GM18909 (cell line): ENCODE measurements at regions not wholly inside any gene's neighbourhood (a gene's known extent, or its start where the extent isn't known, plus 50 kb on each side); places are given as distances from the start of the nearest gene placed in this dataset.

ENCODE experiments used
- ATAC-seq: cut with Tn5 transposase; IDR thresholded peaks from one replicate; pipeline ENCODE4 v1.9.1; 2021; ENCODE audit warnings: mild to moderate bottlenecking; ENCODE audit not compliant: unreplicated experiment, poor library complexity

DNA sequence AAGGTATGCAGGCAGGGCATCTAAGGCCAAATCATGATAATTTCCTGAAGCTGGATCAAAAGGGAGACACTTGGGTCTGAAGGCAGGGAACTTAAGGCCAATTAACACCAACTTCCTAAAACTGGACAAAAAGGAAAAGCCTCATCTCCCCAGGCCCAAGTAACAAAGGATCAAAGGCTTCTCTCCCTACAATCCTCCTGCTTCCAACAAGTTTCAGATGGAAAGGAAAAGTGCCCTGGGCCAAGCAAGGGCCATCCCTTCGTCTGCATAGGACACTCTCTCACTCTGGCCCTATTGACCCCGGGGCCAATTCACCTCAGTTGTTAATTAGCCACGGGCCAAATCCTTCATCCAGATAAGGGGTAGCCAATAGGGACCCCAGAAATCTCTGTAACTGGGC is 1335.8 kb upstream of the CDH2 start:
- no peak for ATAC-seq

GRCh38 chr18:29512203-29512602 is 1335.3 kb upstream of the CDH2 start:
- no peak for ATAC-seq

DNA sequence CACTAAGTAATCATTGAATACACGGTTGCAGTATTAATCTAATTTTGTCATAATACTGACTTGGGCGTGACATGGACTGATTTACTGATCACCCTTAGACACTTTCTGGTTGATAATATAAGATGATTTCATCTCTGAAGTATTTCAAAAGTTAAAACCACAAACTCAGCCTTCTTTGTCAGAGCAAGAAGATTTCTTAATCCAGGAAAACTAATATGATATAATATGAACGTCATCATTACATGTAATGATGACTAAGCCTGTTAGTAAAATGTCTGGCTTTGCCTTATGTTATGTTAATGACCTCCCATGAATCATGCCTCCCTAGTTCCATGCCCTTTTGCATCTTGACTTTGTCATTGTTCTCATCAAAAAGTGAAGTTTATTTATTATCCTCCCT is 1325.0 kb upstream of the CDH2 start:
- ATAC-seq = no peak

DNA sequence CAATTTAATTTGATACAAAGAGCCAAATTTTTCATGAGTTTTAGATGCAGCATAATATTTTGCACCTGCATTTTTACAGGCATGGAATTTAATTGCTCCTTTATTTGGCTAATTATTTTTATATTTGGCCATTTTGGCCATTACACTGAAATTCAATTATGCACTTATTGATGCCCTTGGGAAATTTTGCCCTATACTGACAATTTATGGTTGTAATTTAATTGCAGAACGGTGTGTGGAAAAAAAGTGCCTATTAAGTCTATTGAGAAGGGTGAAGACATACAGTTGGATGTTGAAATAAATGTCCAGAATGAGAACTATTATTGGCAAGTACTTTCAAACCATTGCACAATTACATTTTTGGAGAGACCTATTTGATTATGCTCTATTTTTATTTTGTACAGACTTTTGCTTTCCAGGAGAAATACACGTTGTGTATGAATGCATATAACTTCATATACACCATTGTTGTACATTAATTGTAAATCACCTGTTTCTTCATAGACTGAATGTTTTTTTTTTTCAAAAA is 1319.3 kb upstream of the CDH2 start:
- ATAC-seq = no peak

GRCh38 chr18:29494371-29494770 is 1317.4 kb upstream of the CDH2 start:
- no peak for ATAC-seq

DNA sequence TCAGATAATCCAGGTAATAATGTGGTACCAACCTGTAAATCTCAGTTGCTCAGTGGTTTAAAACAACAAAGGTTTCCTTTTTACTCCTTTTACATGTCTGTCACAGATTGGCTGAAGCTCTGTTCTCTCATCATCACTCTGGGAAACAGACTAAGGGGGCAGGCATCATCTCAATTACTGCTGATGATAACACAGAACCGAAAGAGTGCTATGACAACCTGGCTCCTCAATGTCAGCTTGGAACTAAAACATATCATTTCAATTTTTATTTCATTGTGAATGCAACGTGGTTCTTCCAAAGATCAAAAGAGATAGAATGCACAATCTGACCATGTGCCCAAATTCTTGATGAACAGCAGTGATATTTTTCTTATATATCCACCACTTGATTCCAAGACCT is 1315.0 kb upstream of the CDH2 start:
- no peak for ATAC-seq

GRCh38 chr18:29488617-29489016 is 1311.7 kb upstream of the CDH2 start:
- ATAC-seq = no peak

GRCh38 chr18:29465526-29465925 is 1288.6 kb upstream of the CDH2 start:
- no peak for ATAC-seq

GRCh38 chr18:29459972-29460371 is 1283.0 kb upstream of the CDH2 start:
- no peak for ATAC-seq

- no peak for ATAC-seq
Measured at GRCh38 chr18:29457316-29457889, 1280.5 kb upstream of the CDH2 start.

- ATAC-seq = no peak
Measured at GRCh38 chr18:29449424-29449823, 1272.5 kb upstream of the CDH2 start.

DNA sequence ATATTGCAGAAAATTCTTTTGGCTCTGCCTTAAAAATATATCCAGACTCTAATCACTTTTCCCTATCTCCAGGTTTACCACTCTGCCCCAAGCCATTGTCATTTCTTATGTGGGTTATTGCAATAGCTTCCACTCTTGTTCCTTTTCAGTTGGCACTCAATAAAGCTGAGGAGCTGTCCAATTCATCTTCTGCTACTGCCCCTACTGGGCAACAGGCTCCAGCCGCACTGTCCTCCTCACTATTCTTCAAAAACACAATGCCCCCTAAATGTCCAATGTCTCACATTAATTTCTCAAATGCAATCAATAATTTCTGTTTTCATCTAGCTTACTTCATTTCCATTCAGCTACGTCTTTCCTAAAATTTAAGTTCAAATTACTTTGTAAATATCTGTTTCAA is 1262.5 kb upstream of the CDH2 start:
- ATAC-seq = no peak

DNA sequence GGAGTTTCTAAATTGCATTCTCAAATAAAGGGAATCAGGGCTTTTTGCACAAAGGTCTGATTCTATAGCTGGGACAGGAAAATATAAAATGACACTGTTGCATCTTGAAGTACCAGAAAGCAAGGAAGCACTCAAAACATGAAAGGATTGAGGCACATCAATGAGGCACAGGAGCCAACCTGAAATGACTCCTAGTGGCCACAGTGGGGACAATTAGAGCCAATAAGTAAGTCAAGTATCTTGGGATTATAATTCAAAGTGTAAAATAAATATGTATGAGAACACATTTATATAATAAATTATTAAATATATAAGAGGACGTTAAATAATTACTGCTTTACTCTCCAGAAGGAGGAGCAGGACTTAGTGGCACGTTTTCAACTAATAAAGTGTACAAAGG is 1259.5 kb upstream of the CDH2 start:
- no peak for ATAC-seq

DNA sequence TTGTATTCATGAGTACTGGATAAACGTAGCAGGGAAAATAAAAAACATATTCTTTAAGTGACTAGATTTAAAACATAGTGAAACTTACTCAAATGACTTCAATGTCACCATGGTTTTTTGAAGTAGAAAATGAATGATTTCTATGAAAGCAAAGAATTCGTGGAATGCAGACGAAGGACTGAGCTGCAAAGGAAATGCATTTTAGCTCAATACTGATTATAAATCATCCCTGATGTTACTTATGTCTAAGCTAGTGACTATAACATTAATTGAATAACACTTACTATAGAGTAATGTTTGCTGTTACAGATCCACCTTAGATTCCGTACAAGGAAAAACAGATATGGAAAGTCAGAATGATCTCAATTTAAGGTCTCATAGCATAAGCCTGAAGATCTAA is 1257.7 kb upstream of the CDH2 start:
- no peak for ATAC-seq

DNA sequence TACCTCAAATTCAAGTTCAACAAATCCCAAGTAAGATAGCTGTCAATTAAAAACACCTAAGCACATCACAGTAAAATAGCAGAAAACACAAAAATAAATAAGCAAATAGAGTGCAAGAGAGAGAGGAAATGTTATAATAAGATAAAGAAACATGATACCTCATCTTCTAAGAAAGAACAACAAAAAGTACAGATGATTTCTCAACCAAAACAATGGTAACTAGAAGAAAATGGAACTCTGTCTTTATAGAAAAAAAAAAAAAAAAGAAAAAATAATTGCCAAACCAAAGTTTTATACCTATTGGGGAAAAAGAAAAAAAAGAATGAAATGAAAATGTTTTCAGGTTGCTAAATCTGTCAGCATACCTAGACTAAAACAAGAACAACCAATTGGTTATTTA is 1253.5 kb upstream of the CDH2 start:
- no peak for ATAC-seq

- no peak for ATAC-seq
Measured at GRCh38 chr18:29418136-29418535, 1241.2 kb upstream of the CDH2 start.

DNA sequence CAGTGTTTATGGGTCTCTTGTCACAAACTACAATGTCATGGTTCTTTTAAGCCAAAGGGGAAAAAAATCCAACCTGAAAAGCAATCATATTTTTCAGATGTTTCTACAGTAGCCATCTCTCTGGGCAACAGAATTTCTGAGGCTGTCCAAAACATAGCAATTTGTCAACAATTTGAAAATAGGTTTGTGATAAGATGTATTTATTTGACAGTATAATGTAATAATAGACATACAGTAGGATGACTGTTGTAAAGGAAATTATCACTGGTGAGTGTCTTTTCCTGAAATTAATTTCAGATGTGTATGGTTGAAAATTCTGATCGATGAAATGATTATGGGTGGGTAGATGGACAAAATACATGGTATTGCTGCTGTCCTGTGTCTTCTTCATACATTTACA is 1230.1 kb upstream of the CDH2 start:
- ATAC-seq = no peak

- no peak for ATAC-seq
Measured at GRCh38 chr18:29397536-29397935, 1220.6 kb upstream of the CDH2 start.

- ATAC-seq = peak; percentile 57
Measured at GRCh38 chr18:29383311-29384273, 1206.7 kb upstream of the CDH2 start.

- ATAC-seq = no peak
Measured at GRCh38 chr18:29378651-29379136, 1201.8 kb upstream of the CDH2 start.

DNA sequence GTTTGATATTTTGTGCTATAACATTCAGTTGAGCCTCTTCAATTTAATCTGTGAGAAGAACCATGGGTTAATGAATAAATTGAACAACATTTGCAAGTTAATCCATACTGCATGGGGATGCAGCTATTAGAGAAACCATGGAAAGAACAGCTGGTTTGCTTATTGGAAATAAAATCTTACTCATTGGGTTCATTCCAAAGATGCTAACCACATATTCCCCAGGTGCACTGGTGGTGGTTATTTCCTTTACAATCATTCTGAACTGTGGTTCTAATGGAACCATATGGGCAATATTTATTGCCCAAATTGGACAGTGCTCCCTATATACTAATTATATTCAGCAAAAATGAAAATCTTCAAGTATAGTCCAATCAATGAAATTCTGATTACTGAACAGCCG is 1200.4 kb upstream of the CDH2 start:
- no peak for ATAC-seq
